HG02870 (cell line): ENCODE measurements at regions not wholly inside any gene's neighbourhood (a gene's known extent, or its start where the extent isn't known, plus 50 kb on each side); places are given as distances from the start of the nearest gene placed in this dataset.
"Not testable (repeated sequence)": the region's sequence is repeated elsewhere in the genome, so short reads cannot be mapped to it uniquely, and the experiment has no call there.

Source experiments
- ATAC-seq: cut with Tn5 transposase; IDR thresholded peaks from one replicate; pipeline ENCODE4 v1.9.1; 2021; ENCODE audit warnings: mild to moderate bottlenecking, moderate library complexity; ENCODE audit not compliant: unreplicated experiment

- no peak for ATAC-seq
These were observed 875.5 kb downstream of the C4orf33 start for GRCh38 chr4:129971419-129971818.

DNA sequence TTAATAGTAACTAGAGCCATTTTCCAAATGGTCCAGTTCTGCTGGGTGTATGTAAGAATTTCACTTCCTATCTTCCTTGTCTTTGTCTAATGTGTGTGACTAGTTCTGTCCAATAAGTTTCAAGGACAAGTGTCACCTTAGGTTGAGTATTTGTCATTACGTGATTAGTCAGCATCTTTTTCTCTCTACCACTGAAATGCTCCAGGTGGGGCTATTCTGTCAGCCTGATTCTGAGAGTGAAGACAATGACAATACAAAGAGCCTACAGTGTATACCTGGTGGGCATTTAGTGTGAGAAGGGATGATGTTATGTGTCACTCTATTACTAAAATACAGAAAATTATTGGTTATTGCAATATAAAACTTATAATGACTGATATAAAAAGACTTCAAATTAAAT is 876.3 kb downstream of the C4orf33 start:
- no peak for ATAC-seq

- no peak for ATAC-seq
These were observed 878.8 kb downstream of the C4orf33 start for GRCh38 chr4:129974730-129975129.

- no peak for ATAC-seq
These were observed 882.4 kb downstream of the C4orf33 start for GRCh38 chr4:129978315-129978714.

DNA sequence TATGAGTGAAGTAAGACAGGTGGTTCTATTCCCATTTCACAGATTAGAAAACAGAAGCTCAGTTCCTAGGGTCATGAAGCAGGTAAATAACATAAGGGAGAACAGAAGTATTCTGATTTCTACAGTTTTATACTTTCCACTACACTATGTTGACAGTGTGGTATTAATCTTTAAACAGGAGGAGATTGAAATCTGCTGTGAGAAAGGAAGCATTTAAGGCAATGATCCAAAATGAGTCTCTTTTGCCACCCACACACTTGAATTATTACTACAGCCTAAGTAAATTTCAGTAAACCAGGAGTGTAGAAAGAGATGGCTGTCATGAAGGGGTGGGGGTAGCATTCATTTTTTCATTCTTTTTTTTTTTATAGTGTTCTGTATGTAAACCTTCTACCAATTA is 893.0 kb downstream of the C4orf33 start:
- ATAC-seq = no peak

- ATAC-seq = no peak
These were observed 898.8 kb downstream of the C4orf33 start for GRCh38 chr4:129994715-129995114.

DNA sequence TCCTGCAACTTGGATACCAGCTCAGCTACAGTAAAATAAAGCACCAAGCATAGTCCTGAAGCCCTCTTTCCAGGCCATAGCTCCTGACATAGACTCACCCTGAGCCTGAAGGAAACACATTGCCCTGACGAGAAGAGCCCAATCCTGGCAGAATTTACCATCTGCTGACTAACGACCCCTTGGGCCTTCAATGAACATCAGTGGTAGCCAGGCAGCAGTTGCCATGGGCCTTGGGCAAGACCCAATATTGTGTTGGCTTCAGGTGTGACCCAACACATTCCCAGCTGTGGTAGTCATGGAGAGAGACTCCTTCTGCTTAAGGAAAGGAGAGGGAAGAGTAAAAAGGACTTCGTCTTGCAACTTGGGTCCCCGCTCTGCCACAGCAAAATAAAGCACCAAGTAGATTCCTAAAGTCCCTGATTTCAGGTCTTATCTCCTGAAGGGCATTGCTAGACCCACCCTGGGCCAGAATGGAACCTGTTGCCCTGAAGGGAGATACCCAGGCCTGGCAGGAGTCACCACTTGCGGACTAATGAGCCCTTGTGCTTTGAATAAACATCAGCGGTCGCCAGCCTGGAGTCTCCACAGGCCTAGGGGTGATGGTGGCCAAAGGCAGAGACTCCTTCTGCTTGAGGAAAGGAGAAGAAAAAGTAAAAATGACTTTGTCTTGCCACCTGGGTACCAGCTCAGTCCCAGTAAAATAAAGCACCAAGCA is 902.6 kb downstream of the C4orf33 start:
- ATAC-seq = no peak

- no peak for ATAC-seq
These were observed 903.2 kb downstream of the C4orf33 start for GRCh38 chr4:129999156-129999555.

- ATAC-seq = no peak
These were observed 912.5 kb downstream of the C4orf33 start for GRCh38 chr4:130008461-130008860.

DNA sequence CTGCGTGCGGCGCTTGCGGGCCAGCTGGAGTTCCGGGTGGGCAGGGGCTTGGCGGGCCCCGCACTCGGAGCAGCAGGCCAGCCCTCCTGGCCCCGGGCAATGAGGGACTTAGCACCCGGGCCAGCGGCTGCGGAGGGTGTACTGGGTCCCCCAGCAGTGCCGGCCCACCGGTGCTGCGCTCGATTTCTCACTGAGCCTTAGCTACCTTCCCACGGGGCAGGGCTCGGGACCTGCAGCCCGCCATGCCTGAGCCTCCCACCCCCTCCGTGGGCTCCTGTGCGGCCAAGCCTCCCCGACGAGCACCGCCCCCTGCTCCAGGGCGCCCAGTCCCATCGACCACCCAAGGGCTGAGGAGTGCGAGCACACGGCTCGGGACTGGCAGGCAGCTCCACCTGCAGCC is 916.9 kb downstream of the C4orf33 start:
- not testable (repeated sequence) for ATAC-seq

- ATAC-seq = no peak
These were observed 925.8 kb downstream of the C4orf33 start for GRCh38 chr4:130021706-130022105.

- ATAC-seq = no peak
These were observed 927.1 kb downstream of the C4orf33 start for GRCh38 chr4:130023088-130023487.

DNA sequence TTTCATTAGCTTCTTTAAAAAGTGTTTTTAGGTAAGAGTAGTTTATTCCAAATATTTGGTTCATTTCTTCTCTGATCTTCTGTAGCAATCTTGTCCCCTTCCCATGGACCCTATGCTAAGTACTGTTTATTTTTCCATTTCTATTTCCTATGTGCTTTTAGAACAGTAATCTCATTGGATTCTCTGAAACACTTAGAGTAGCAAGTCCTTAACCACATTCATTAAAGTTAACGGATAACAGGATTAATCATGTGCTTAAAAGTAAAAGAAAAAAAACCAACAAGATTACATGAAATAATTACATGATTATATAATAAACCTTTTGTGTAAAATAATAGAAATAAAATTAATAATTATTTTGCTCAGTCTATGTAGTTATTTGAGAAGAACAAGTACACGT is 929.7 kb downstream of the C4orf33 start:
- no peak for ATAC-seq

DNA sequence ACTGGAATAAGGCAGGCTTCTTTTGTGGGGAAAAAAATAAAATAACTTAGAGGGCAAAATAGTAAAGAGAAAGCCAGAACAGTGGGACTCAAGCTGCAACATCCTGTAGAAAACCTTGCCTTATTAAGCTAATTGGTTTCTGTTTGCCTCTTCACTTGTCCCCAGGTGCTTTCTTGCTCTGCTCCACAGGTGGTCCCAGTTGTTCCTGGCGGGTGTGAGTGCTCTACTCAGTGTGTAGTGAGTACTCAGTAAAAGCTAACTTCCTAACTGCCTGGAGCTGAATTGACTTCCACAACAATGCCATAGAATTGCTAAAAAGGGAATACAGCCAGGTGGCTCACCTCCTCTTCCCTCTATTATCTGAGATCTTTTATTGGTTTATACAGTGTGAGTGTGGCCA is 930.2 kb downstream of the C4orf33 start:
- ATAC-seq = no peak

DNA sequence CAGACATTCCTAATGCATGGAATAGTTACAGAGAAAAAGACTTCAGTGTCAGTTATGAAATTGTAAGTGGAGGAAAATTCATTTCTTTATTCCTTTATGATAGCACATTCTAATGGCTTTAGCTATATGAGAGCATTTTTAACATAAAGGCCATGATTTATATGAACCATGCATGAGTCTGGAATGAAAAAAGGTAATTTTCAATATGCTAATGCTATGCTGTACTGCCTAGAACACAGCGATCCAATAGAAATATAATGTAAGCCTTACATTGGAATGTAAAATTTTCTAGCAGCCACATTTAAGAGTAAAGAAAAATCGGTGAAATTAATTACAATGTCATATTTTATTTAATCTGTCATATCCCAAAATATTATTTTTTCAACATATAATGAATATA is 932.0 kb downstream of the C4orf33 start:
- no peak for ATAC-seq

GRCh38 chr4:130028552-130028951 is 932.6 kb downstream of the C4orf33 start:
- peak; percentile 50 for ATAC-seq

DNA sequence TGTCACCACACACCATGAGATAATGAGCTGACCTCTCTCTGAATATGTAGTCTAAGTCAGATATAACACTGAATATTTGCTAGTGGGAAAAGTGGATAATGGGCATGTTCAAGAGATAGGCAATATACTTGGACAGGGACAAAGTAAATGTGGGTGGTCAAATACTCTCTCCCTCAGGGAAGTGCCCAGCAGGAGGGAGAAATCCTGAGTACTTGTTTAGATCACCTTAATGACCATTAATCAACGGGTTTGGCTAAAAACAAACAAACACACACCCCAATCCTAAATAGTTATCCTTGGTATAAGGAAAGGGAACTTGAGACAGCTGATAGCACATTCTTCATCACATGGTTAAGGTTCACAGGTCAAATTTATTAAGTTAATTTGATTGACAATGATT is 933.5 kb downstream of the C4orf33 start:
- no peak for ATAC-seq

GRCh38 chr4:130031858-130032257 is 935.9 kb downstream of the C4orf33 start:
- no peak for ATAC-seq

DNA sequence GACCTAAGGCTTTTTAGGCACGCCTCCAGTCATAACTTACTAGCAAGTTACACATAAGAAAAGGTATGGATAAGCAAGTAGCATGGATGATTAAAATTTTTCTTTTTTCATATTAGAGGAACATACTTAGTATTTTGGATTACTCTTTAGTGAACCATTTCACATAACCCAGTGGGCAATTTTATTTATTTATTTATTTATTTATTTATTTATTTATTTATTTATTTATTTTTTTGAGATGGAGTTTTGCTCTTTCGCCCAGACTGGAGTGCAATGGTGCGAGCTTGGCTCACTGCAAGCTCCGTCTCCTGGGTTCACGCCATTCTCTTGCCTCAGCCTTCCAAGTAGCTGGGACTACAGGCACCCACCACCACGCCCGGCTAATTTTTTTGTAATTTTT is 937.7 kb downstream of the C4orf33 start:
- not testable (repeated sequence) for ATAC-seq

GRCh38 chr4:130034876-130035275 is 938.9 kb downstream of the C4orf33 start:
- no peak for ATAC-seq

- no peak for ATAC-seq
These were observed 939.4 kb downstream of the C4orf33 start for GRCh38 chr4:130035391-130035790.

DNA sequence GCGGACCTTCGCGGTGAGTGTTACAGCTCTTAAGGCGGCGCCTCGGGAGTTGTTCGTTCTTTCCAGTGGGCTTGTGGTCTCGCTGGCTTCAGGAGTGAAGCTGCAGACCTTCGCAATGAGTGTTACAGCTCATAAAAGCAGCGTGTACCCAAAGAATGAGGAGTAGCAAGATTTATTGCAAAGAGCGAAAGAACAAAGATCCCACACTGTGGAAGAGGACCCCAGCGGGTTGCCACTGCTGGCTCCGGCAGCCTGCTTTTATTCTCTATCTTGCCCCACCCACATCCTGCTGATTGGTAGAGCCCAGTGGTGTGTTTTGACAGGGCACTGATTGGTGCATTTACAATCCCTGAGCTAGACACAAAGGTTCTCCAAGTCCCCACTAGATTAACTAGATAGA is 941.9 kb downstream of the C4orf33 start:
- not testable (repeated sequence) for ATAC-seq

- not testable (repeated sequence) for ATAC-seq
These were observed 942.6 kb downstream of the C4orf33 start for GRCh38 chr4:130038540-130038939.
